OCI-LY3 (cell line): ENCODE measurements at regions not wholly inside any gene's neighbourhood (a gene's known extent, or its start where the extent isn't known, plus 50 kb on each side); places are given as distances from the start of the nearest gene placed in this dataset.

Experiments
- H2AFZ ChIP-seq: fragments of 200-600, 300-600 bp; shearing (Covaris generic); 2 replicates; pipeline ENCODE4 v1.6.0; 2014; ENCODE audit warnings: antibody characterized with exemption, low read depth, low read length
- H3K27ac ChIP-seq: fragments of 200-600, 300-600 bp; sonication (generic); 2 replicates; pipeline ENCODE4 v1.5.1; 2014; ENCODE audit warnings: mild to moderate bottlenecking, low read length, moderate library complexity, mixed read lengths
- H3K27me3 ChIP-seq: fragments of 200-600, 300-600 bp; sonication (generic); 2 replicates; pipeline ENCODE4 v1.6.1; 2014; ENCODE audit warnings: low read depth, low read length, mixed read lengths
- H3K36me3 ChIP-seq: fragments of 200-600, 300-600 bp; sonication (generic); replicated peaks from 2 replicates; pipeline ENCODE3; 2014; ENCODE audit warnings: low read depth, low read length, mixed read lengths
- H3K4me1 ChIP-seq: fragments of 300-600, 200-600 bp; sonication (generic); 2 replicates; pipeline ENCODE4 v1.6.1; 2014; ENCODE audit warnings: low read length, mixed read lengths
- H3K4me2 ChIP-seq: fragments of 200-600, 300-600 bp; sonication (generic); 2 replicates; pipeline ENCODE4 v1.6.1; 2014; ENCODE audit warnings: low read length, mixed read lengths
- H3K4me3 ChIP-seq: fragments of 300-600, 200-600 bp; sonication (generic); 2 replicates; pipeline ENCODE4 v1.5.1; 2014; ENCODE audit warnings: antibody characterized with exemption, mild to moderate bottlenecking, low read length, moderate library complexity
- H3K79me2 ChIP-seq: fragments of 300-600, 200-600 bp; shearing (Covaris generic); 2 replicates; pipeline ENCODE4 v1.6.1; 2014; ENCODE audit warnings: mild to moderate bottlenecking, low read length, mixed read lengths
- H3K9ac ChIP-seq: fragments of 300-600, 200-600 bp; shearing (Covaris generic); 2 replicates; pipeline ENCODE4 v1.6.0; 2014; ENCODE audit warnings: mild to moderate bottlenecking, low read length, moderate library complexity
- H3K9me3 ChIP-seq: fragments of 200-600, 300-600 bp; shearing (Covaris generic); 2 replicates; pipeline ENCODE4 v1.6.1; 2014; ENCODE audit warnings: low read length, mixed read lengths; ENCODE audit not compliant: insufficient read depth
- H4K20me1 ChIP-seq: fragments of 200-600, 300-600 bp; sonication (generic); 2 replicates; pipeline ENCODE4 v1.6.1; 2016; ENCODE audit warnings: low read length, mixed read lengths; ENCODE audit not compliant: insufficient read depth
- EZH2phosphoT487 ChIP-seq: fragments of 200-600 bp; shearing (Covaris generic); IDR thresholded peaks from 2 replicates; pipeline ENCODE4 v1.6.1; 2018; ENCODE audit warnings: antibody characterized with exemption, mixed run types, low read depth
- TF ChIP-seq, protein P1 (sequence below): fragments of 200-600, 300-600 bp; sonication (generic); IDR thresholded peaks from 2 replicates; pipeline ENCODE4 v1.5.1; 2014; ENCODE audit warnings: antibody characterized with exemption, low read length, low read depth

DNA sequence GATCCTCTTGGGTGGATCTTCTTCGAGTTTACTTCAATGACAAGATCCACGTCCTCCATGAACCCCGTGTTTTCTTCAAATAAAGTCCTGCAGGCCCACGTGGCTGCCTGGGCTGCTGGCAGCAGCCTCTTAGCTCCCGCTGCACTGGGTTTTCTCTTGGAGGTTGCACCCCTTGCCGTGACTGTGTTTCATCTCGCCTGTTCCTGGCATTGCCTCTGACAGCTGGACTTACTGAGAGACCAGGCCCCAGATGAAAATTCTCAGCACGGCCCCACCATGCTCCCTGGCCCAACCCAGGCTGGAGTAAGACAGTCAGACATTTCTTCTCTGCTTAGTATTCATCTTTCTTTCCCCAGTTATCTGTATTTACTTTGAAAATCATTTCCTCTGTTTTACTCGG lies 274.8 kb upstream of the RUNX1 start:
- Histone ChIP-seq H3K79me2 (no peaks in the 10 kb centered on the region), H3K4me1 (peaks cover 55% of the 10 kb centered on the region), H3K4me2 (no peak overlapping the region), H3K4me3 (no peak overlapping the region), H3K27me3 (no peaks in the 10 kb centered on the region), H3K9me3 (no peaks in the 10 kb centered on the region), H4K20me1 (no peaks in the 10 kb centered on the region), H2AFZ (no peak overlapping the region), H3K9ac (no peak overlapping the region), H3K36me3 (no peaks in the 10 kb centered on the region), H3K27ac (no peak overlapping the region)
- TF ChIP-seq, protein P1, sequence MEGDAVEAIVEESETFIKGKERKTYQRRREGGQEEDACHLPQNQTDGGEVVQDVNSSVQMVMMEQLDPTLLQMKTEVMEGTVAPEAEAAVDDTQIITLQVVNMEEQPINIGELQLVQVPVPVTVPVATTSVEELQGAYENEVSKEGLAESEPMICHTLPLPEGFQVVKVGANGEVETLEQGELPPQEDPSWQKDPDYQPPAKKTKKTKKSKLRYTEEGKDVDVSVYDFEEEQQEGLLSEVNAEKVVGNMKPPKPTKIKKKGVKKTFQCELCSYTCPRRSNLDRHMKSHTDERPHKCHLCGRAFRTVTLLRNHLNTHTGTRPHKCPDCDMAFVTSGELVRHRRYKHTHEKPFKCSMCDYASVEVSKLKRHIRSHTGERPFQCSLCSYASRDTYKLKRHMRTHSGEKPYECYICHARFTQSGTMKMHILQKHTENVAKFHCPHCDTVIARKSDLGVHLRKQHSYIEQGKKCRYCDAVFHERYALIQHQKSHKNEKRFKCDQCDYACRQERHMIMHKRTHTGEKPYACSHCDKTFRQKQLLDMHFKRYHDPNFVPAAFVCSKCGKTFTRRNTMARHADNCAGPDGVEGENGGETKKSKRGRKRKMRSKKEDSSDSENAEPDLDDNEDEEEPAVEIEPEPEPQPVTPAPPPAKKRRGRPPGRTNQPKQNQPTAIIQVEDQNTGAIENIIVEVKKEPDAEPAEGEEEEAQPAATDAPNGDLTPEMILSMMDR, result no peak
- no peak for TF ChIP-seq EZH2phosphoT487

DNA sequence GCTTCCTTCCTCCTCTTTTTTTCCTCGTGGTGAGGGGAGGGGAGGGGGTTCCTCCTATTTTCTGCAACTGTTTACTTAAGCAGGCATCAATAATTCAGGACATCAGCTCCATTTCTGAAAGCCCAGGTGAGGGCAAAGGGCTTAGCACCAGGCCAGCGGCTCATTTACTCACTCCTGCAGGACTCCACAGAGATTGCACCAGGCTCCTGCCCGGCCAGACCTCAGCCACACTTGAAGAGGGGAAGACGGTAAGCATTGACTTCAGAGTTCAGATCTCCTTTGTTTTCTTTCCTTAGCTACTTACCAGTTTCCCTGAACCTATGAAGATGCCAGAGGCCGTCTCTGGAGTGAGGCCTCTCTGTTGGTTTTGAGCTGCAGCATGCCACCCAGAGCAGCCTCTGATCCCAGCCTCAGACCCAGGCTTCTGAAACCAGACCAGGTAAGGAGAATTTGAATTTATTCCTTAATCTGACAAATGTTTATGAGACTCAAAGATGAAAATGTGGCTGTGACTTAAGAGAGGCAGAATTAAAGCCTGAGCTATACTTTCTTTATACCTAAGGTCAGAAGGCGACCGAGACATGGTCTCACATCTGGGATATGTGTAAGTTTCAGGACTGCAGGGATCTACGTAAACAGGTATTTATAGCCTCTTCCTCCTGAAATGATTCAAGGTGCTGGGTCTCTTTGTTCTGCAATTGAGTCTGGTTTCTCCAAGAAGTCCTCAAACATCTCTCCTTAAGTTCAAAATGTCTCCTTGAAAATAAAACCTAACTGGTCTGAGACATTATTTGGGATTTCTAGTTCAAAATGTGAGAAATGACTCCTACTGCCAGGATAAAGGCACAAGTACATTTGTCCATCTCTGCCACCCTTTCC lies 272.5 kb upstream of the RUNX1 start:
- TF ChIP-seq, protein P1, result no peak
- TF ChIP-seq EZH2phosphoT487, result no peak
- H3K9me3 ChIP-seq, result no peaks in the 10 kb centered on the region
- peak overlapping the region; percentile 54 for H3K4me2 ChIP-seq
- H3K79me2 ChIP-seq, result no peaks in the 10 kb centered on the region
- no peaks in the 10 kb centered on the region for H3K36me3 ChIP-seq
- H3K4me3 ChIP-seq, result no peak overlapping the region
- peak overlapping the region; percentile 22; the same call in 1 of the 2 replicates for H3K9ac ChIP-seq
- H4K20me1 ChIP-seq, result no peaks in the 10 kb centered on the region
- H3K4me1 ChIP-seq, result peaks cover 55% of the 10 kb centered on the region
- no peak overlapping the region; the same call in 1 of the 2 replicates for H2AFZ ChIP-seq
- no peak overlapping the region for H3K27ac ChIP-seq
- H3K27me3 ChIP-seq, result no peaks in the 10 kb centered on the region

DNA sequence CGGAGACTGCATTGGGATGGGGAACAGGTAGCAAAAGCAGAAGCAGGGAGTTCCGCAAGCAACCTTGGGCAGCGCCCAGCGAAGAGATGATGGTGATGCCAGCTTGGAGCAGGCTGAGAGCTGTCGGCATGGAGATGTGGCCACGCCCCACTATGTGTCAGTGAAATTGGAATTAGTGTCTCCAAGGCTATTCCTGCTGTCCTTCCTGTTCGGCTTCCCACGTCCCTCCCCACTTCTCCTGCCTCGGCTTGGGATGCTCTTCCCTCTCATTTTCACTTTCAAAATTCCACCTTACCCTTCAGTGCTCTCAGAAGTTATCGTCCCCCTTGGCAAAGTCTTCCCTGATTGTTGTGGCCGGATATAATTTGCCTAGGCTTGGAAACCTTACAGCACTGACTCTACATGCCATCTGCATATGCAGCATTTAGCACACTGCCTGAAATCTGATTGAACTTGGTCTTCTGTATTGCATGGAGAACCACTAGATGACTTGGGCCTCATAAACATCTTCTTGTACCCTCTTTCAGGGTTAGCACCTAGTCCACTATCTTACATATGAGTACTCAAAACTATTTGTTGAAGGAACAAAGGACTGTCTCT lies 270.7 kb upstream of the RUNX1 start:
- no peaks in the 10 kb centered on the region for H4K20me1 ChIP-seq
- no peaks in the 10 kb centered on the region for H3K27me3 ChIP-seq
- H3K79me2 ChIP-seq, result no peaks in the 10 kb centered on the region
- H3K36me3 ChIP-seq, result no peaks in the 10 kb centered on the region
- H3K9me3 ChIP-seq, result no peaks in the 10 kb centered on the region
- no peak overlapping the region for H2AFZ ChIP-seq
- H3K9ac ChIP-seq, result no peak overlapping the region
- H3K4me1 ChIP-seq, result peaks cover 38% of the 10 kb centered on the region
- TF ChIP-seq, protein P1, result no peak
- no peak for TF ChIP-seq EZH2phosphoT487
- no peak overlapping the region for H3K4me3 ChIP-seq
- no peak overlapping the region for H3K4me2 ChIP-seq
- no peak overlapping the region for H3K27ac ChIP-seq

DNA sequence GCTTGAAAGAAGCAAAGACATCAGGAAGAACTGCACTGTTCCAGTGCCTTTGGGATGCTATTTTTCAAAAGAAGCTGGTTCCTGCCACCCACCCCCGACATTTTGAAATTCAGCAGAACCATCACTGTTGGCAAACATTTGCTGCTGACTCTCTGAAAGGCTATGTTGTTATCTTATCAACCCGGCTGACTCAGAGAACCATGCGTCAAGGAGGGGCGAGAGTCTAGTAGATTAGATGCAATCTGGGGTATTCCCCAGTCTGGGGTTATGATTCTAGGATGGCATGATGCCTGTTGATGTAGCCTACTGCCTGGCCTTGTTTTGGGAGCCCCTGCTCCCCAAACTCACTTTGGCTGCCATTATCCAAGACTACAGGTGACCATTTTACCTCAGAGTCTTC lies 267.8 kb upstream of the RUNX1 start:
- no peak overlapping the region for H2AFZ ChIP-seq

More for the DNA sequence above, 267.8 kb upstream of the RUNX1 start:
- Histone ChIP-seq H3K9me3 (no peaks in the 10 kb centered on the region), H3K36me3 (no peaks in the 10 kb centered on the region), H4K20me1 (no peaks in the 10 kb centered on the region), H3K4me2 (no peak overlapping the region), H3K4me3 (no peak overlapping the region), H3K9ac (no peak overlapping the region), H3K79me2 (no peaks in the 10 kb centered on the region), H3K4me1 (peaks cover 28% of the 10 kb centered on the region), H3K27ac (no peak overlapping the region), H3K27me3 (no peaks in the 10 kb centered on the region)
- TF ChIP-seq, protein P1, result no peak
- no peak for TF ChIP-seq EZH2phosphoT487
